OCI-LY7 (cell line): ENCODE measurements at regions not wholly inside any gene's neighbourhood (a gene's known extent, or its start where the extent isn't known, plus 50 kb on each side); places are given as distances from the start of the nearest gene placed in this dataset.
"Not testable (repeated sequence)": the region's sequence is repeated elsewhere in the genome, so short reads cannot be mapped to it uniquely, and the experiment has no call there.

Experiments
- CTCF ChIP-seq: fragments of 200-600 bp; sonication (generic); conservative IDR thresholded peaks from 2 replicates; pipeline ENCODE4 v1.5.1; 2014; ENCODE audit warnings: mild to moderate bottlenecking, antibody characterized with exemption, low read length, moderate library complexity, mixed read lengths
- EZH2phosphoT487 ChIP-seq: fragments of 200-600 bp; sonication (generic); IDR thresholded peaks from 2 replicates; pipeline ENCODE4 v1.6.1; 2018; ENCODE audit warnings: low read depth, borderline replicate concordance, mild to moderate bottlenecking, mixed run types, antibody characterized with exemption, low read length, moderate library complexity, mixed read lengths

- not testable (repeated sequence) for TF ChIP-seq CTCF, EZH2phosphoT487
Observed at GRCh38 chr7:131823961-131824440, 267.6 kb upstream of the PODXL start.
